ENCODE measurements at regions not wholly inside any gene's neighbourhood (a gene's known extent, or its start where the extent isn't known, plus 50 kb on each side); places are given as distances from the start of the nearest gene placed in this dataset.

GRCh38 chr5:14090755-14091154 is 52.4 kb upstream of the TRIO start:
- no peak for DNase-seq

- DNase-seq: no peak
Observed at GRCh38 chr5:14090290-14090689, 52.9 kb upstream of the TRIO start.

- no peak for DNase-seq
Observed at GRCh38 chr5:14089198-14089597, 53.9 kb upstream of the TRIO start.

GRCh38 chr5:14086261-14086660 is 56.9 kb upstream of the TRIO start:
- DNase-seq: no peak

GRCh38 chr5:14082973-14083372 is 60.2 kb upstream of the TRIO start:
- no peak for DNase-seq

- no peak for DNase-seq
Observed at GRCh38 chr5:14082523-14082922, 60.6 kb upstream of the TRIO start.

- DNase-seq: no peak
Observed at GRCh38 chr5:14081791-14082190, 61.4 kb upstream of the TRIO start.

GRCh38 chr5:14078716-14079115 is 64.4 kb upstream of the TRIO start:
- no peak for DNase-seq

- no peak for DNase-seq
Observed at GRCh38 chr5:14077501-14077900, 65.6 kb upstream of the TRIO start.

- DNase-seq: no peak
Observed at GRCh38 chr5:14076561-14076960, 66.6 kb upstream of the TRIO start.

GRCh38 chr5:14075937-14076336 is 67.2 kb upstream of the TRIO start:
- no peak for DNase-seq

GRCh38 chr5:14071433-14071832 is 71.7 kb upstream of the TRIO start:
- no peak for DNase-seq

- no peak for DNase-seq
Observed at GRCh38 chr5:14069021-14069420, 74.1 kb upstream of the TRIO start.

- no peak for DNase-seq
Observed at GRCh38 chr5:14068136-14068535, 75.0 kb upstream of the TRIO start.

- DNase-seq: no peak
Observed at GRCh38 chr5:14066326-14066725, 76.8 kb upstream of the TRIO start.

GRCh38 chr5:14064841-14065240 is 78.3 kb upstream of the TRIO start:
- no peak for DNase-seq

GRCh38 chr5:14063691-14064090 is 79.5 kb upstream of the TRIO start:
- DNase-seq: no peak

- no peak for DNase-seq
Observed at GRCh38 chr5:14063138-14063537, 80.0 kb upstream of the TRIO start.

GRCh38 chr5:14062178-14062577 is 81.0 kb upstream of the TRIO start:
- no peak for DNase-seq

- no peak for DNase-seq
Observed at GRCh38 chr5:14061106-14061505, 82.0 kb upstream of the TRIO start.

GRCh38 chr5:14060218-14060617 is 82.9 kb upstream of the TRIO start:
- DNase-seq: no peak

GRCh38 chr5:14059810-14060209 is 83.3 kb upstream of the TRIO start:
- no peak for DNase-seq

- DNase-seq: no peak
Observed at GRCh38 chr5:14057289-14057688, 85.9 kb upstream of the TRIO start.

- no peak for DNase-seq
Observed at GRCh38 chr5:14056039-14056438, 87.1 kb upstream of the TRIO start.

GRCh38 chr5:14054965-14055963 is 87.9 kb upstream of the TRIO start:
- no peak for DNase-seq

Data from GF-D8 (cell line).